DOHH2 (cell line): ENCODE measurements at regions not wholly inside any gene's neighbourhood (a gene's known extent, or its start where the extent isn't known, plus 50 kb on each side); places are given as distances from the start of the nearest gene placed in this dataset.

Experiments
- H3F3A ChIP-seq: fragments of 200-600 bp; sonication (generic), shearing (Covaris generic); 2 replicates; pipeline ENCODE4 v1.6.0; 2016; ENCODE audit warnings: antibody characterized with exemption, mild to moderate bottlenecking; ENCODE audit not compliant: control insufficient read depth, insufficient read depth
- H3K27ac ChIP-seq: fragments of 200-600 bp; sonication (generic); 2 replicates; pipeline ENCODE4 v1.5.1; 2014; ENCODE audit warnings: low read depth, mild to moderate bottlenecking, low read length, moderate library complexity
- H3K27me3 ChIP-seq: fragments of 200-600 bp; sonication (generic); 2 replicates; pipeline ENCODE4 v1.6.1; 2014; ENCODE audit warnings: mild to moderate bottlenecking, low read length, mixed read lengths; ENCODE audit not compliant: control insufficient read depth
- H3K36me3 ChIP-seq: fragments of 200-600 bp; sonication (generic); 2 replicates; pipeline ENCODE4 v1.6.1; 2014; ENCODE audit warnings: mild to moderate bottlenecking, low read length, moderate library complexity, mixed read lengths; ENCODE audit not compliant: control insufficient read depth
- H3K4me1 ChIP-seq: fragments of 200-600 bp; sonication (generic); 2 replicates; pipeline ENCODE4 v1.6.1; 2014; ENCODE audit warnings: mild to moderate bottlenecking, low read length, mixed read lengths; ENCODE audit not compliant: control insufficient read depth
- H3K4me2 ChIP-seq: fragments of 200-600 bp; sonication (generic); 2 replicates; pipeline ENCODE4 v1.6.0; 2014; ENCODE audit warnings: mild to moderate bottlenecking, low read length, moderate library complexity
- H3K4me3 ChIP-seq: fragments of 200-600 bp; sonication (generic); 2 replicates; pipeline ENCODE4 v1.5.1; 2014; ENCODE audit warnings: mild to moderate bottlenecking, low read length, mixed read lengths
- H3K79me2 ChIP-seq: fragments of 200-600 bp; sonication (generic); 2 replicates; pipeline ENCODE4 v1.6.1; 2014; ENCODE audit warnings: mild to moderate bottlenecking, low read length, mixed read lengths; ENCODE audit not compliant: control insufficient read depth
- H3K9me2 ChIP-seq: fragments of 200-600 bp; sonication (generic); replicated peaks from 2 replicates; pipeline ENCODE4 v1.6.1; 2014; ENCODE audit warnings: mild to moderate bottlenecking, low read length, mixed read lengths; ENCODE audit not compliant: control insufficient read depth
- H3K9me3 ChIP-seq: fragments of 200-600 bp; sonication (generic); 2 replicates; pipeline ENCODE4 v1.6.1; 2014; ENCODE audit warnings: antibody characterized with exemption, low read length, mixed read lengths; ENCODE audit not compliant: control insufficient read depth, insufficient read depth
- H4K20me1 ChIP-seq: fragments of 200-600 bp; sonication (generic); 2 replicates; pipeline ENCODE4 v1.6.0; 2014; ENCODE audit warnings: low read depth, mild to moderate bottlenecking, antibody characterized with exemption, low read length, moderate library complexity; ENCODE audit not compliant: control insufficient read depth, insufficient read depth
- CTCF ChIP-seq: fragments of 200-600 bp; sonication (generic); IDR thresholded peaks from one replicate; pipeline ENCODE4 v1.5.1; 2014; ENCODE audit warnings: antibody characterized with exemption, mild to moderate bottlenecking, low read depth, low read length; ENCODE audit not compliant: poor library complexity, severe bottlenecking
- EZH2phosphoT487 ChIP-seq: fragments of 200-600 bp; sonication (generic); IDR thresholded peaks from 2 replicates; pipeline ENCODE4 v1.6.1; 2017; ENCODE audit warnings: borderline replicate concordance, mild to moderate bottlenecking, antibody characterized with exemption, low read length, moderate library complexity, mixed read lengths

DNA sequence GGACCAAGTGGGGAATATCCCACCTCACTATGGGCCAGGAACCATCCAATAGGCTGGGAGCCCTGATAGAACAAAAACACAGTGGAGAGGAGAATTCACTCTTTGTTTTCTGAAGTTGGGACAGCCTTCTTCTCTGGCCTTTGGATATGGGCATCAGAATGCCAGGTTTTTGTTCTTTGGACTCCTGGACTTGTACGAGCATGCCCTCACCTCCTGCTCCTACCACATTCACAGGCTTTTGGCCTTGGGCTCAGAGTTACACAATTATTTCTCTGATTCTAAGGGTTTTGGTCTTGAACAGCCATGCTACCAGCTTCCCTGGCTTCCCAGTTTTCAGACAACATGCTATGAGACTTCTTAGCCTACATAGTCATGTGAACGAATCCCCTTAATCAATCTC lies 732.9 kb upstream of the VRK2 start:
- H4K20me1 ChIP-seq, result no peaks in the 10 kb centered on the region
- H3K4me2 ChIP-seq, result no peak overlapping the region
- no peak for TF ChIP-seq EZH2phosphoT487
- TF ChIP-seq CTCF, result no peak
- H3K9me2 ChIP-seq, result no peaks in the 10 kb centered on the region
- no peaks in the 10 kb centered on the region for H3K27me3 ChIP-seq
- H3K4me1 ChIP-seq, result no peaks in the 10 kb centered on the region
- no peaks in the 10 kb centered on the region for H3F3A ChIP-seq
- H3K27ac ChIP-seq, result no peak overlapping the region
- no peaks in the 10 kb centered on the region for H3K9me3 ChIP-seq
- no peaks in the 10 kb centered on the region for H3K79me2 ChIP-seq
- no peak overlapping the region for H3K4me3 ChIP-seq
- no peaks in the 10 kb centered on the region for H3K36me3 ChIP-seq

GRCh38 chr2:57314682-57315081 lies 731.9 kb upstream of the VRK2 start:
- no peaks in the 10 kb centered on the region for H3K4me1 ChIP-seq
- H3K36me3 ChIP-seq, result no peaks in the 10 kb centered on the region
- TF ChIP-seq CTCF (no peak), EZH2phosphoT487 (no peak)
- no peaks in the 10 kb centered on the region for H4K20me1 ChIP-seq
- H3K9me3 ChIP-seq, result no peaks in the 10 kb centered on the region
- no peak overlapping the region for H3K27ac ChIP-seq
- H3K4me2 ChIP-seq, result no peak overlapping the region
- no peaks in the 10 kb centered on the region for H3K79me2 ChIP-seq
- no peaks in the 10 kb centered on the region for H3F3A ChIP-seq
- no peaks in the 10 kb centered on the region for H3K9me2 ChIP-seq
- H3K4me3 ChIP-seq, result no peak overlapping the region
- H3K27me3 ChIP-seq, result no peaks in the 10 kb centered on the region

DNA sequence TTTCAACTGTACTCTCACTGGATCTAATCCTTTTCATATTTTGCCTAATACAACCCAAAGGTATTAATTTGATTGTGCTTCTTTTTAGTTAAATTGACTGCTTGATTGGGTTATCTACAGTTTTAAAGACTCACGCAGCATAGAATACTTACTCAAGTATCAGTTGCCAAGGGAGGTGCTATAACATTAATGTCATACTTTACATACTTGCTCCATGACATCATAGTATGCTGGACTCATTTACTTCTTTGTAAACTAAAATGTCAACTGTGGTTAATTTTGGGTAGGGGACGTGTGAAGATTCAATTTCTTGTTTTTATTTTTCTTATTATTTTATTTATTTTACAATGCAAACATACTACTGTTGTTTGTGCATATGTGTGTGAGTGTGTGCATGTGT lies 716.2 kb upstream of the VRK2 start:
- no peaks in the 10 kb centered on the region for H3F3A ChIP-seq
- H3K9me3 ChIP-seq, result no peaks in the 10 kb centered on the region
- H3K4me1 ChIP-seq, result no peaks in the 10 kb centered on the region
- H3K79me2 ChIP-seq, result no peaks in the 10 kb centered on the region
- H3K4me2 ChIP-seq, result no peak overlapping the region
- no peak overlapping the region for H3K4me3 ChIP-seq
- no peak overlapping the region for H3K27ac ChIP-seq
- H3K9me2 ChIP-seq, result no peaks in the 10 kb centered on the region
- H3K36me3 ChIP-seq, result no peaks in the 10 kb centered on the region
- TF ChIP-seq CTCF, result no peak
- TF ChIP-seq EZH2phosphoT487, result no peak
- H3K27me3 ChIP-seq, result no peaks in the 10 kb centered on the region
- H4K20me1 ChIP-seq, result no peaks in the 10 kb centered on the region

DNA sequence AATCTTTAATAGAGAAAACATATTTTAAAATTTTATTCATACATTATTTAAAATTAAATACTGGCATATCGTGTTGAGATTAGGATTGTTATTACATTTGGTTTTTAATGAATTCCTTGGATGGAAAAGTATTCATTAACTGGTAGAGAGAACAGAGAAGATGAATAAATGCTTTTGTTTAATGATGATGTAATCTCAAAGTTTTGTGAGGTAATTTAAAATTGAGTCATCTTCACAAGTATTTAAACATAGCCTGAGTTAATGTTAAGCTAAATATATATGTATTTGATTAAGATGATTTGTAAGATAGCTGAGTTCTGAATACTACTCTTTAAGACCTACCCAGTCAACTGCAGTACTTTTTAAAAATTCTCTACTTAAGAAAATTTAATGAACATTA lies 713.4 kb upstream of the VRK2 start:
- no peaks in the 10 kb centered on the region for H3K79me2 ChIP-seq
- no peaks in the 10 kb centered on the region for H4K20me1 ChIP-seq
- H3K36me3 ChIP-seq, result no peaks in the 10 kb centered on the region
- no peak overlapping the region for H3K4me3 ChIP-seq
- H3K27me3 ChIP-seq, result no peaks in the 10 kb centered on the region
- H3F3A ChIP-seq, result no peaks in the 10 kb centered on the region
- TF ChIP-seq CTCF (no peak), EZH2phosphoT487 (no peak)
- H3K9me2 ChIP-seq, result no peaks in the 10 kb centered on the region
- no peaks in the 10 kb centered on the region for H3K4me1 ChIP-seq
- no peaks in the 10 kb centered on the region for H3K9me3 ChIP-seq
- H3K4me2 ChIP-seq, result no peak overlapping the region
- H3K27ac ChIP-seq, result no peak overlapping the region
